Liver (tissue), 8 donors: ENCODE measurements at regions not wholly inside any gene's neighbourhood (a gene's known extent, or its start where the extent isn't known, plus 50 kb on each side); places are given as distances from the start of the nearest gene placed in this dataset.

ENCODE experiments used
- DNase-seq: peaks from one replicate; pipeline ENCODE4 v3.0.0-alpha.2; 2017; ENCODE audit warnings: low spot score
- H3K27ac ChIP-seq, 2 donors: one replicate each; pipeline ENCODE4 v1.7.0; 2013; ENCODE audit warnings: inconsistent platforms in 2 of 2, low read length in 2 of 2, control low read depth in 1 of 2, low read depth in 1 of 2, mild to moderate bottlenecking in 1 of 2
- H3K27me3 ChIP-seq, 4 donors: one replicate each; pipeline versions ENCODE4 v1.6.1 to v1.7.0; 2013; ENCODE audit warnings: low read length in 3 of 4, inconsistent platforms in 1 of 4, mild to moderate bottlenecking in 1 of 4, moderate library complexity in 1 of 4; ENCODE audit not compliant: control insufficient read depth in 4 of 4, insufficient read depth in 4 of 4
- H3K36me3 ChIP-seq, 4 donors: one replicate each; pipeline versions ENCODE4 v1.6.1 to v1.7.0; 2013; ENCODE audit warnings: low read length in 3 of 4, mild to moderate bottlenecking in 3 of 4, low read depth in 1 of 4, moderate library complexity in 1 of 4; ENCODE audit not compliant: control insufficient read depth in 4 of 4, insufficient read depth in 3 of 4
- H3K4me1 ChIP-seq, 4 donors: one replicate each; pipeline versions ENCODE4 v1.6.1 to v1.7.0; 2013; ENCODE audit warnings: low read length in 3 of 4, mild to moderate bottlenecking in 3 of 4, moderate library complexity in 1 of 4; ENCODE audit not compliant: control insufficient read depth in 4 of 4, insufficient read depth in 4 of 4
- H3K4me3 ChIP-seq, 3 donors: one replicate each; pipeline versions ENCODE4 v1.6.1 to v1.7.0; 2013; ENCODE audit warnings: low read length in 3 of 3, control low read depth in 1 of 3, low read depth in 1 of 3, mild to moderate bottlenecking in 1 of 3
- H3K9ac ChIP-seq, 2 donors: one replicate each; pipeline ENCODE4 v1.7.0; 2013; ENCODE audit warnings: low read length in 2 of 2, mild to moderate bottlenecking in 2 of 2, moderate library complexity in 2 of 2, control low read depth in 1 of 2, low read depth in 1 of 2
- H3K9me3 ChIP-seq, 4 donors: one replicate each; pipeline versions ENCODE4 v1.6.1 to v1.7.0; 2013; ENCODE audit warnings: low read length in 3 of 4; ENCODE audit not compliant: control insufficient read depth in 4 of 4
- EGR1 ChIP-seq, 2 donors: IDR thresholded peaks; 2 replicates each; pipeline ENCODE4 v1.6.1; 2016 to 2018; ENCODE audit warnings: antibody characterized with exemption in 2 of 2, low read depth in 2 of 2
- GABPA ChIP-seq, 2 donors: IDR thresholded peaks in 1 of 2; conservative IDR thresholded peaks in 1 of 2; 2 replicates each; pipeline ENCODE4 v1.6.1; 2016; ENCODE audit warnings: antibody characterized with exemption in 2 of 2, mild to moderate bottlenecking in 1 of 2, moderate library complexity in 1 of 2
- HNF4A ChIP-seq, 2 donors: conservative IDR thresholded peaks; 2 replicates each; pipeline ENCODE4 v1.6.1; 2016; ENCODE audit warnings: antibody characterized with exemption in 2 of 2, mild to moderate bottlenecking in 2 of 2
- JUND ChIP-seq, 2 donors: IDR thresholded peaks; 2 replicates each; pipeline ENCODE4 v1.6.1; 2016; ENCODE audit warnings: antibody characterized with exemption in 2 of 2
- MAX ChIP-seq: IDR thresholded peaks from 2 replicates; pipeline ENCODE4 v1.6.1; 2016; ENCODE audit warnings: antibody characterized with exemption
- NR2F2 ChIP-seq: IDR thresholded peaks from 2 replicates; pipeline ENCODE4 v1.6.1; 2016; ENCODE audit warnings: antibody characterized with exemption
- RAD21 ChIP-seq, 2 donors: IDR thresholded peaks; 2 replicates each; pipeline ENCODE4 v1.6.1; 2016; ENCODE audit warnings: antibody characterized with exemption in 2 of 2, mild to moderate bottlenecking in 2 of 2
- RXRA ChIP-seq, 2 donors: IDR thresholded peaks; 2 replicates each; pipeline ENCODE4 v1.6.1; 2017 to 2018; ENCODE audit warnings: antibody characterized with exemption in 2 of 2, mild to moderate bottlenecking in 1 of 2
- SP1 ChIP-seq: IDR thresholded peaks from 2 replicates; pipeline ENCODE4 v1.6.1; 2018; ENCODE audit warnings: antibody characterized with exemption, mild to moderate bottlenecking
- TAF1 ChIP-seq: conservative IDR thresholded peaks from 2 replicates; pipeline ENCODE4 v1.6.1; 2016; ENCODE audit warnings: antibody characterized with exemption, mild to moderate bottlenecking
- YY1 ChIP-seq: IDR thresholded peaks from 2 replicates; pipeline ENCODE4 v1.6.1; 2016; ENCODE audit warnings: antibody characterized with exemption, mild to moderate bottlenecking
- WGBS: extraction: QIAGEN DNeasy Blood & Tissue Kit; methylation state at CpG from one replicate; pipeline ENCODE4 v1.1.7; 2013; 5-methylcytosine and 5-hydroxymethylcytosine counted together
- TF ChIP-seq, protein P1 (sequence below): fragments of 150-350 bp; IDR thresholded peaks from 2 replicates; pipeline ENCODE4 v1.5.1; 2017; ENCODE audit warnings: improper control_type of control experiment, low read depth, low read length; ENCODE audit not compliant: missing input control
- TF ChIP-seq, protein P2 (sequence below): IDR thresholded peaks from 2 replicates; pipeline ENCODE4 v1.6.1; 2016; ENCODE audit warnings: antibody characterized with exemption, mild to moderate bottlenecking
- TF ChIP-seq, protein P3 (sequence below): IDR thresholded peaks from 2 replicates; pipeline ENCODE4 v1.6.1; 2016; ENCODE audit warnings: antibody characterized with exemption
- TF ChIP-seq, protein P4 (sequence below): IDR thresholded peaks from 2 replicates; pipeline ENCODE4 v1.6.1; 2016; ENCODE audit warnings: antibody characterized with exemption
- donor health status: healthy.
- donor health status: healthy.
- donor health status: healthy.
- donor health status: healthy.
- donor health status: healthy.

- no peaks in the 10 kb centered on the region for H3K9me3 ChIP-seq
- no peak for DNase-seq
- H3K27ac ChIP-seq = no peak overlapping the region
- WGBS = 92% methylated on average over 3 of the region's 3 CpGs
- no peaks in the 10 kb centered on the region for H3K27me3 ChIP-seq
- H3K36me3 ChIP-seq = no peaks in the 10 kb centered on the region
- no peaks in the 10 kb centered on the region for H3K4me1 ChIP-seq
- TF ChIP-seq SP1 (no peak), YY1 (no peak), RAD21 (IDR thresholded peaks at IDR 0.05) (no peak), MAX (no peak), GABPA (IDR thresholded peaks at IDR 0.05 in 1 of 2, conservative IDR thresholded peaks at IDR 0.05 in 1 of 2) (no peak), EGR1 (IDR thresholded peaks at IDR 0.05; ENCODE audit: low read depth in 2 of 2) (no peak), JUND (IDR thresholded peaks at IDR 0.05) (no peak), HNF4A (conservative IDR thresholded peaks at IDR 0.05) (no peak), RXRA (IDR thresholded peaks at IDR 0.05) (no peak), NR2F2 (no peak), TAF1 (no peak)
- TF ChIP-seq, protein P1, sequence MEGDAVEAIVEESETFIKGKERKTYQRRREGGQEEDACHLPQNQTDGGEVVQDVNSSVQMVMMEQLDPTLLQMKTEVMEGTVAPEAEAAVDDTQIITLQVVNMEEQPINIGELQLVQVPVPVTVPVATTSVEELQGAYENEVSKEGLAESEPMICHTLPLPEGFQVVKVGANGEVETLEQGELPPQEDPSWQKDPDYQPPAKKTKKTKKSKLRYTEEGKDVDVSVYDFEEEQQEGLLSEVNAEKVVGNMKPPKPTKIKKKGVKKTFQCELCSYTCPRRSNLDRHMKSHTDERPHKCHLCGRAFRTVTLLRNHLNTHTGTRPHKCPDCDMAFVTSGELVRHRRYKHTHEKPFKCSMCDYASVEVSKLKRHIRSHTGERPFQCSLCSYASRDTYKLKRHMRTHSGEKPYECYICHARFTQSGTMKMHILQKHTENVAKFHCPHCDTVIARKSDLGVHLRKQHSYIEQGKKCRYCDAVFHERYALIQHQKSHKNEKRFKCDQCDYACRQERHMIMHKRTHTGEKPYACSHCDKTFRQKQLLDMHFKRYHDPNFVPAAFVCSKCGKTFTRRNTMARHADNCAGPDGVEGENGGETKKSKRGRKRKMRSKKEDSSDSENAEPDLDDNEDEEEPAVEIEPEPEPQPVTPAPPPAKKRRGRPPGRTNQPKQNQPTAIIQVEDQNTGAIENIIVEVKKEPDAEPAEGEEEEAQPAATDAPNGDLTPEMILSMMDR = no peak
- TF ChIP-seq, protein P2, sequence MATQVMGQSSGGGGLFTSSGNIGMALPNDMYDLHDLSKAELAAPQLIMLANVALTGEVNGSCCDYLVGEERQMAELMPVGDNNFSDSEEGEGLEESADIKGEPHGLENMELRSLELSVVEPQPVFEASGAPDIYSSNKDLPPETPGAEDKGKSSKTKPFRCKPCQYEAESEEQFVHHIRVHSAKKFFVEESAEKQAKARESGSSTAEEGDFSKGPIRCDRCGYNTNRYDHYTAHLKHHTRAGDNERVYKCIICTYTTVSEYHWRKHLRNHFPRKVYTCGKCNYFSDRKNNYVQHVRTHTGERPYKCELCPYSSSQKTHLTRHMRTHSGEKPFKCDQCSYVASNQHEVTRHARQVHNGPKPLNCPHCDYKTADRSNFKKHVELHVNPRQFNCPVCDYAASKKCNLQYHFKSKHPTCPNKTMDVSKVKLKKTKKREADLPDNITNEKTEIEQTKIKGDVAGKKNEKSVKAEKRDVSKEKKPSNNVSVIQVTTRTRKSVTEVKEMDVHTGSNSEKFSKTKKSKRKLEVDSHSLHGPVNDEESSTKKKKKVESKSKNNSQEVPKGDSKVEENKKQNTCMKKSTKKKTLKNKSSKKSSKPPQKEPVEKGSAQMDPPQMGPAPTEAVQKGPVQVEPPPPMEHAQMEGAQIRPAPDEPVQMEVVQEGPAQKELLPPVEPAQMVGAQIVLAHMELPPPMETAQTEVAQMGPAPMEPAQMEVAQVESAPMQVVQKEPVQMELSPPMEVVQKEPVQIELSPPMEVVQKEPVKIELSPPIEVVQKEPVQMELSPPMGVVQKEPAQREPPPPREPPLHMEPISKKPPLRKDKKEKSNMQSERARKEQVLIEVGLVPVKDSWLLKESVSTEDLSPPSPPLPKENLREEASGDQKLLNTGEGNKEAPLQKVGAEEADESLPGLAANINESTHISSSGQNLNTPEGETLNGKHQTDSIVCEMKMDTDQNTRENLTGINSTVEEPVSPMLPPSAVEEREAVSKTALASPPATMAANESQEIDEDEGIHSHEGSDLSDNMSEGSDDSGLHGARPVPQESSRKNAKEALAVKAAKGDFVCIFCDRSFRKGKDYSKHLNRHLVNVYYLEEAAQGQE = no peak
- TF ChIP-seq, protein P3, sequence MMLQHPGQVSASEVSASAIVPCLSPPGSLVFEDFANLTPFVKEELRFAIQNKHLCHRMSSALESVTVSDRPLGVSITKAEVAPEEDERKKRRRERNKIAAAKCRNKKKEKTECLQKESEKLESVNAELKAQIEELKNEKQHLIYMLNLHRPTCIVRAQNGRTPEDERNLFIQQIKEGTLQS = no peak
- TF ChIP-seq, protein P4, sequence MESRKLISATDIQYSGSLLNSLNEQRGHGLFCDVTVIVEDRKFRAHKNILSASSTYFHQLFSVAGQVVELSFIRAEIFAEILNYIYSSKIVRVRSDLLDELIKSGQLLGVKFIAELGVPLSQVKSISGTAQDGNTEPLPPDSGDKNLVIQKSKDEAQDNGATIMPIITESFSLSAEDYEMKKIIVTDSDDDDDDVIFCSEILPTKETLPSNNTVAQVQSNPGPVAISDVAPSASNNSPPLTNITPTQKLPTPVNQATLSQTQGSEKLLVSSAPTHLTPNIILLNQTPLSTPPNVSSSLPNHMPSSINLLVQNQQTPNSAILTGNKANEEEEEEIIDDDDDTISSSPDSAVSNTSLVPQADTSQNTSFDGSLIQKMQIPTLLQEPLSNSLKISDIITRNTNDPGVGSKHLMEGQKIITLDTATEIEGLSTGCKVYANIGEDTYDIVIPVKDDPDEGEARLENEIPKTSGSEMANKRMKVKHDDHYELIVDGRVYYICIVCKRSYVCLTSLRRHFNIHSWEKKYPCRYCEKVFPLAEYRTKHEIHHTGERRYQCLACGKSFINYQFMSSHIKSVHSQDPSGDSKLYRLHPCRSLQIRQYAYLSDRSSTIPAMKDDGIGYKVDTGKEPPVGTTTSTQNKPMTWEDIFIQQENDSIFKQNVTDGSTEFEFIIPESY = no peak
- H3K9ac ChIP-seq = no peak overlapping the region
- no peak overlapping the region for H3K4me3 ChIP-seq
These were observed 121.0 kb upstream of the JAG1 start for GRCh38 chr20:10794765-10795164.
